RWPE2 (cell line): ENCODE measurements at regions not wholly inside any gene's neighbourhood (a gene's known extent, or its start where the extent isn't known, plus 50 kb on each side); places are given as distances from the start of the nearest gene placed in this dataset.

Experiments
- ATAC-seq: fragments of 200-7000 bp; cut with Tn5 transposase; 3 replicates; pipeline ENCODE4 v1.9.1; 2021; ENCODE audit warnings: low read depth
- DNase-seq: peaks from one replicate; pipeline ENCODE4 v3.0.0-alpha.2; 2020; ENCODE audit warnings: low spot score
- H3K27ac ChIP-seq: fragments of 450-650 bp; 2 replicates; pipeline ENCODE4 v1.5.1; 2017; ENCODE audit warnings: mild to moderate bottlenecking; ENCODE audit not compliant: poor library complexity, severe bottlenecking
- H3K27me3 ChIP-seq: fragments of 250-450 bp; sonication (Bioruptor Pico); 2 replicates; pipeline ENCODE4 v1.5.1; 2021; ENCODE audit warnings: mild to moderate bottlenecking, moderate library complexity; ENCODE audit not compliant: insufficient read depth, poor library complexity, severe bottlenecking
- H3K36me3 ChIP-seq: fragments of 250-450 bp; sonication (Bioruptor Pico); 2 replicates; pipeline ENCODE4 v1.5.1; 2020; ENCODE audit warnings: low read depth, mild to moderate bottlenecking, moderate library complexity
- H3K4me1 ChIP-seq: fragments of 250-450 bp; sonication (Bioruptor Pico); 2 replicates; pipeline ENCODE4 v1.5.1; 2021; ENCODE audit warnings: mild to moderate bottlenecking, moderate library complexity; ENCODE audit not compliant: insufficient read depth, poor library complexity, severe bottlenecking
- H3K4me3 ChIP-seq: fragments of 250-450 bp; sonication (Bioruptor Pico); 2 replicates; pipeline ENCODE4 v1.5.1; 2021; ENCODE audit warnings: mild to moderate bottlenecking, moderate library complexity; ENCODE audit not compliant: severe bottlenecking
- H3K9me3 ChIP-seq: fragments of 250-450 bp; sonication (Bioruptor Pico); 2 replicates; pipeline ENCODE4 v1.5.1; 2021; ENCODE audit warnings: mild to moderate bottlenecking, moderate library complexity; ENCODE audit not compliant: severe bottlenecking
- TF ChIP-seq, protein P1 (sequence below): fragments of 450-650 bp; IDR thresholded peaks from one replicate; pipeline ENCODE4 v1.5.1; 2017; ENCODE audit warnings: mild to moderate bottlenecking, moderate library complexity; ENCODE audit not compliant: poor library complexity, severe bottlenecking

DNA sequence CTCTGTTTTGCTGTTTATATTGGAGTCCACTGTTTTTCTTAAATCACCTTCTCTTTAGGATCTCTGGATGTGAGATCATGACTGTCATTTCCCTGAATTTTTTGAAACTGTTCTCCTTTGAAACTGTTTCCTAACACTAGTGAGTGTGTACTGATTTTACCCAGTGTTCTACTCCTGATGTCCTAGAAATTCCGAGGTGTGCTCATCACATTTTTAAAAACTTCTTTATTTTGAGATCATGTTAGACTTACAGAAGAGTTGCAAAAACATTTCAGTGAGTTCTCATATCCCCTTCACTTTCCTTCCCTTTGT, 292.6 kb downstream of the NFKBIZ start:
- no peaks in the 10 kb centered on the region for H3K9me3 ChIP-seq
- ATAC-seq: no peak
- H3K36me3 ChIP-seq: no peaks in the 10 kb centered on the region
- H3K4me1 ChIP-seq: no peaks in the 10 kb centered on the region
- H3K27me3 ChIP-seq: no peaks in the 10 kb centered on the region
- DNase-seq: no peak
- TF ChIP-seq, protein P1, sequence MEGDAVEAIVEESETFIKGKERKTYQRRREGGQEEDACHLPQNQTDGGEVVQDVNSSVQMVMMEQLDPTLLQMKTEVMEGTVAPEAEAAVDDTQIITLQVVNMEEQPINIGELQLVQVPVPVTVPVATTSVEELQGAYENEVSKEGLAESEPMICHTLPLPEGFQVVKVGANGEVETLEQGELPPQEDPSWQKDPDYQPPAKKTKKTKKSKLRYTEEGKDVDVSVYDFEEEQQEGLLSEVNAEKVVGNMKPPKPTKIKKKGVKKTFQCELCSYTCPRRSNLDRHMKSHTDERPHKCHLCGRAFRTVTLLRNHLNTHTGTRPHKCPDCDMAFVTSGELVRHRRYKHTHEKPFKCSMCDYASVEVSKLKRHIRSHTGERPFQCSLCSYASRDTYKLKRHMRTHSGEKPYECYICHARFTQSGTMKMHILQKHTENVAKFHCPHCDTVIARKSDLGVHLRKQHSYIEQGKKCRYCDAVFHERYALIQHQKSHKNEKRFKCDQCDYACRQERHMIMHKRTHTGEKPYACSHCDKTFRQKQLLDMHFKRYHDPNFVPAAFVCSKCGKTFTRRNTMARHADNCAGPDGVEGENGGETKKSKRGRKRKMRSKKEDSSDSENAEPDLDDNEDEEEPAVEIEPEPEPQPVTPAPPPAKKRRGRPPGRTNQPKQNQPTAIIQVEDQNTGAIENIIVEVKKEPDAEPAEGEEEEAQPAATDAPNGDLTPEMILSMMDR: no peak
- H3K27ac ChIP-seq: no peak overlapping the region
- H3K4me3 ChIP-seq: no peak overlapping the region

DNA sequence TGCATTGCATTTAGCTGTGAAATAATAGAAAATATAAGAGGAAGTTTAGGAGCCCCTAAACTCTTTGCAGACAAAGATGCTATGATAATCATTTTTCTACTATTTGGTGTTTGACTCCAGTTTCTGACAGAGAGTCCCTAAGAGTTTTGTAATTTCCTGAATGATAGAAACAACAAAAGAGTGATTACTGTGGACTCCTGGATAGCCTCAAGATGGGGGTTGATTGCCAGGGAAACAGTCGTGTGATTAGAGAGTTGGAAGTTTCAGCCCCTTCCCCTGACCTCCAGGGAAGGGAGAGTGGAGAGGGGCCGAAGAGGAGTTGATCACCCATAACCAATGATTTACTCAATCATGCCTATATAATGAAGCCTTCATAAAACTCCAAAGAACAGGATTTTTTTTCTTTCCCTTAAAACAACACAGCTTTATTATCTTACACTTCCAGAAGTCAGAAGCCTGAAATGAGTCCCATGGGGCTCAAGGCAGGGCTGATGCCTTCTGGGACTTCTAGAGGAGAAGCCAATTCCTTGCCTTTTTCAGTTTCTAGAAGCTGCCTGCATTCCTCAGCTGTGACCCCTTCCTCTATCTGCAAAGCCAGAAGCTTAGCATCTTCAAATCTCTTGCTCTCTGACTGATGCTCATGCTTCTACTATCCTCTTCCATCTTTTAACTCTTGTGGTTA, 292.3 kb upstream of the ZPLD1 start:
- ATAC-seq: no peak
- no peak overlapping the region for H3K27ac ChIP-seq
- no peaks in the 10 kb centered on the region for H3K9me3 ChIP-seq

DNA sequence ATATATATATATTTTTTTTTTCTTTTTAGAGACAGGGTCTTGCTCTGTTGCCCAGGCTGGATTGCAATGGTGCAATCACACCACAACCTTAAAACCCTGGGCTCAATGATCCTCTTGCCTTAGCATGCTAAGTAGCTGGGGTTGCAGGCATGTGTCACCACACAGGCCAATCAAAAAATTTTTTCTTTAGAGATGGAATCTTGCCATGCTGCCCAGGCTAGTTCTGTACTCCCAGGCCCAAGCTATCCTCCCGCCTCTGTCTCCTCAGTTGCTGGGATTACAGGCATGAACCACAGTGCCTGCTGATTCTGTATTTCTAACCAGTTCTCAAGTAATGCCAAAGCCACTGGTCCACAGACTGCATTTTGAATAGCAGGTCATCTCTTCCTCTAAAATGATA, 291.3 kb upstream of the ZPLD1 start:
- Histone ChIP-seq H3K4me1 (no peaks in the 10 kb centered on the region), H3K27me3 (no peaks in the 10 kb centered on the region), H3K4me3 (no peak overlapping the region), H3K36me3 (no peaks in the 10 kb centered on the region), H3K27ac (no peak overlapping the region), H3K9me3 (no peaks in the 10 kb centered on the region)
- ATAC-seq (no peak), DNase-seq (no peak)
- TF ChIP-seq, protein P1: no peak

More for the DNA sequence above, 292.3 kb upstream of the ZPLD1 start:
- H3K4me3 ChIP-seq: no peak overlapping the region
- H3K36me3 ChIP-seq: no peaks in the 10 kb centered on the region
- H3K27me3 ChIP-seq: no peaks in the 10 kb centered on the region
- TF ChIP-seq, protein P1: no peak
- no peaks in the 10 kb centered on the region for H3K4me1 ChIP-seq
- DNase-seq: no peak

DNA sequence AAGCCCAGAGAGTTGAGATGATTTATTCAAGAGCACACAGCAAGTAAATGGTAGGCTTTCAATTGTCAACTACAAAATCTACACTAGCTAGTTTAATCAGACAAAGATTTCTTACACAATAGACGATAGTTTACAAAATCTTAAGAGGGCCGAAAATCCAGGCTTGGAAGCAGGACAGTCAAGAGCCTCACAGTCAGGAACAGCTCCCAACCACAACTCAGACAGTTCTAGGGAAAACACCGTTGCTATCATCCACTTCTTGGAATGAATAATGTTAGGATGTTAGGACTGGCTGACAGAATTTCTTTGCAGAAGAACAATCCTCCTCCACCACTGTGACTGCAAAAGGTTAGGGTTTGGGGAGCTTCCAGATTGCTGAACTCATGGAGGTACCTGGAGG, 290.8 kb upstream of the ZPLD1 start:
- Histone ChIP-seq H3K27me3 (no peaks in the 10 kb centered on the region), H3K36me3 (no peaks in the 10 kb centered on the region), H3K4me3 (no peak overlapping the region), H3K9me3 (no peaks in the 10 kb centered on the region), H3K27ac (no peak overlapping the region), H3K4me1 (no peaks in the 10 kb centered on the region)
- ATAC-seq: no peak
- no peak for DNase-seq
- TF ChIP-seq, protein P1: no peak

DNA sequence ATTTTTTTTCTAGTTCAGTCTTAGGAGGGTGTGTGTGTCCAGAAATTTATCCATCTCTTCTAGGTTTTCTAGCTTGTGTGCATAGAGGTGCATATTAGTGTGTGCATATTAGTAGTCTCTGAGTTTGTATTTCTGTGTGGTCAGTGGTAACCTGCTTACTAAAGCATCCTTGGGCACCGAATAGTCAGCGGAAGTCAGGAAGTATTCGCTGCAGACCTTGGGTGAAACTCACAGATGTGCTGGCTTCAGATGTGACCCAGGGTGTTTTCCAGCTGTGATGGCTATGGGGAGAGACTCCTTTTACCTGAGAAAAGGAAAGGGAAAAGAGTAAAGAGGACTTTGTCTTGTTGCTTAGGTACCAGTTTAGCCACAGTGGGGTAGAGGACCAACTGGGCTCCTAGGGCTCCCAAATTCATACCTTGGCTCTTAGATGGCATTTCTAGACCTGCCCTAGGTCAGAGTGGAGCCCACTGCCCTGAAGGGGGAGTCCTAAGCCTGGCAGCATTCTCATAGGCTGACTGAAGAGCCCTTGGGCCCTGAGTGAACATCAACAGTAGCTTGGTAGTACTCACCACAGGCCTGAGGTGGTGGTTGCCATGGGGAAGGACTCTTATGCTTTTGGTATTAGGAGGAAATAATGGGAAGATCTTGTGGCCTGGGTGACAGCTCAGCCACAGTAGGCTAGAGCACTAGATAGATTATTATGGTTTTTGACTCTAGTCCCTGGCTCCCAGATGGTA, 286.0 kb upstream of the ZPLD1 start:
- DNase-seq (no peak), ATAC-seq (no peak)
- Histone ChIP-seq H3K36me3 (no peaks in the 10 kb centered on the region), H3K27ac (no peak overlapping the region), H3K27me3 (no peaks in the 10 kb centered on the region), H3K9me3 (no peaks in the 10 kb centered on the region), H3K4me3 (no peak overlapping the region), H3K4me1 (no peaks in the 10 kb centered on the region)
- TF ChIP-seq, protein P1: no peak
